ENCODE measurements at regions not wholly inside any gene's neighbourhood (a gene's known extent, or its start where the extent isn't known, plus 50 kb on each side); places are given as distances from the start of the nearest gene placed in this dataset.
A peak's percentile ranks its signal among the peaks of the same experiment; 100 is the strongest.
"Not testable (repeated sequence)": the region's sequence is repeated elsewhere in the genome, so short reads cannot be mapped to it uniquely, and the experiment has no call there.

GRCh38 chr4:45550766-45551366, 573.0 kb downstream of the GABRG1 start:
- peak; percentile 73 for ATAC-seq
- DNase-seq: no peak
- intact Hi-C loops (cut with DNase I, micrococcal nuclease): no loop called here

DNA sequence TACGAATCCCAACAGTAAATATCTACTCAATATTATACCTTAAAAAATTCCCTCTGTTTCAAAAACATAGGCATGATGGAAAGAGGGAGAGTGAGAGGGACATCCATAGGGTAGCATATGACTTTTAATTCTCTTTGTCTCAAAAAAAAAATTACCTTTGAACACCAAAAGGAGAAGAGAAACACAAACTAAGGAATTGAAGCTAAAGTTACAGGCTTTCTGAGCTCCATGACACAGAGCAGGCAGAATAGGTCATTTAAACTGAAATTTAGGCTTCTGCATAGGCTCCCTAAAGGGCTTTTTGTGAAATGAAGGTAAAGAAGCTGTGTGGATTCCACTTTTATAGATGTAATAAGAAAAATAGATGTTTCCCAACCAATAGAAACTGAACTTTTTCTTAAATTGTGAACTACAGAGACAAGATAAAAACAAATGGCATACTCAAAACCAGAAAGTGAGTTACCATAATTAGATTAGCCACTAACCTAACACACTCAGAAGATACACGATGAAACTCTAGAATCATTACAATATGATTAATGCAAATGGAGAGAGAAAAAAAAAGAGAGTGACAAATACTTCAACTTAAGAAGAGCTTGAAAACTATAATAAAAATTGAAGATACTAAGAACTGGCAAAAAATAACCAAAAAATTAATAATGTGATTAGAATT, 584.6 kb downstream of the GABRG1 start:
- intact Hi-C loops (cut with DNase I, micrococcal nuclease): no loop called here
- DNase-seq (no peak), ATAC-seq (no peak)

DNA sequence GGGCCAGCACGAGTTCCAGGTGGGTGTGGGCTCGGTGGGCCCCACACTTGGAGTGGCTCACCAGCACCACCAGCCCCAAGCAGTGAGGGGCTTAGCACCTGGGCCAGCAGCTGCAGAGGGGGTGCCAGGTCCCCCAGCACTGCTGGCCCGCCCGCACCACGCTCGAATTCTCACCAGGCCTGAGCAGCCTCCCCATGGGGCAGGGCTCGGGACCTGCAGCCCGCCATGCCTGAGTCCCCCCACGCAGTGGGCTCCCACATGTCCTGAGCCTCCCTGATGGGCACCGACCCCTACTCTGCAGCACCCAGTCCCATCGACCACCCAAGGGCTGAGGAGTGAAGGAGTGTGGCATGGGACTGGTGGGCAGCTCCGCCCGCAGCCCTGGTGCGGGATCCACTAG, 593.4 kb downstream of the GABRG1 start:
- DNase-seq (no peak), ATAC-seq (no peak)
- intact Hi-C loops (cut with DNase I, micrococcal nuclease): no loop called here

DNA sequence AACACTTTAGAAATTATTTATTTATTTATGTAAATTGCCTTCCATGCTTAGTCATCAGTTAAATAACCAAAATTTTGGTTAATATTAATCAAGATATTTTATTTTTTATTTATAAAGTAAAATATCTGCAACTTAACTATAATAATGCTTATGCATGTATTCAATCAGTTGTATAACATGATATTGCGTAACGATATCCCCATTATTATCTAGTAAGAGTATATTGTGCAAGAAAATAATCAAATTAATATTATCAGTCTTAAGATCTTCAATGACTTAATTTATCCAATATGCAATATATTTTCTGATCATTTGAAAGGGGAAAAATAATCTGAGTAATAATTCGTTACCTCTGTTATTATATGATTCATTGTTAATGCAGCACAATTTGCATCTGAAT, 596.7 kb downstream of the GABRG1 start:
- DNase-seq: no peak
- intact Hi-C loops (cut with DNase I, micrococcal nuclease): no loop called here
- ATAC-seq: no peak

GRCh38 chr4:45518832-45519231, 605.0 kb downstream of the GABRG1 start:
- no peak for DNase-seq
- ATAC-seq: no peak
- intact Hi-C loops (cut with DNase I, micrococcal nuclease): no loop called here

GRCh38 chr4:45502471-45502870, 621.4 kb downstream of the GABRG1 start:
- no peak for DNase-seq
- no peak for ATAC-seq
- intact Hi-C loops (cut with DNase I, micrococcal nuclease): no loop called here

DNA sequence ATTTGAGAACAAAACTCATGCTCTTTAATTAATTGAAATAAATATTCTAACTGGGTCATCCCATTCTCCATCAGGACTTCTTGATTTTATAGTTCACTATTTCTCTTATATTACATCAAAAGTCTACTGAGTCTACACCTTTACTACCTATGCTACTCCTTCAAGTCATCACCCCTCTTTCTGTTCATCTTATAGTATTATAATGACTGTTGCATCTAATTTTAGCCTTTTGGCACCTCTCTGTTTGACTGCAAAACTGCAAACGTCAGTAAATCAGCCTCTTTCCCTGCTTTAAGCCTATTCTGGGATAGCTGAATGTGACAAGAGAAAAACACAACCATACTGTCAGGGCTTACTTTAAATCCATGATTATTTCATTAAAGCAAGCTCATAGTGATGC, 639.1 kb downstream of the GABRG1 start:
- ATAC-seq (no peak), DNase-seq (no peak)
- intact Hi-C loops (cut with DNase I, micrococcal nuclease): no loop called here

DNA sequence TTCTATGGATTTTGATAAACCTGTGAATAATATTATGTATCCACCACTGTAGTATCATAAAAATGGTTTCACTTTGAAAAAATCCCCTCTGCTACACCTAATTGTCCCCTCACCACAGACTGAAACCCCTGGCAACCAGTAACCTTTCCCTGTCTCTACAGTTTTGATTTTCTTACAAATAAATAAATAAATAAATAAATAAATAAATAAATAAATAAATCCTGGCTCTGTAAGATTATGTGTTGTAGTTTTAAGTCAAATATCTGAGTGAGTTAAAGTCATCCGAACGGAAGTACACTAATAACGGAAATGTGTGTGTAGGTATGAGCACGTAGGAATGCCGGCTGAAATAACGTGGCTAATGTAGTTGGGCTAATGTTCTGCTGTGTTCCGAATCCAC, 641.5 kb downstream of the GABRG1 start:
- DNase-seq (no peak), ATAC-seq (no peak)
- intact Hi-C loops (cut with DNase I, micrococcal nuclease): no loop called here

GRCh38 chr4:45477311-45477733, 646.5 kb downstream of the GABRG1 start:
- ATAC-seq (no peak), DNase-seq (no peak)
- intact Hi-C loops (cut with DNase I, micrococcal nuclease): no loop called here

DNA sequence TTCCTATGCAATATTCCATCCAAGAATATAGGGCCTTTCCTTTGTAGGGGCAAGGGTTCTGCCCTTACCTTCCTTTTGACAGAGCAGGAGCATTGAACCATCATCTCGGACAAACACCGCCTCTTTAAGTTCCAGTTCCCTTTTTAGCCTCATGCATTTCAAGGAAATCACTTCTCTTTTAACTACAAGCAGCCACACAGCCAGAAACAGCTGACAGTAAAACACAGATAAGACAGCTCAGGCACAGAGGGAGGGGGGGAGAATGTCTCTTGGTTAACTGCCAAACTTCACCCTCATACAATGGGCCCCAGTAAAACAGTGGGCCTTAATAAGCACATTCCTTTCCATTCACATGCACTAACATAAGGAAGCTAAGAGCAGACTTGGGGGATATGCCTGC, 648.3 kb downstream of the GABRG1 start:
- DNase-seq: no peak
- intact Hi-C loops (cut with DNase I, micrococcal nuclease): no loop called here
- ATAC-seq: no peak

DNA sequence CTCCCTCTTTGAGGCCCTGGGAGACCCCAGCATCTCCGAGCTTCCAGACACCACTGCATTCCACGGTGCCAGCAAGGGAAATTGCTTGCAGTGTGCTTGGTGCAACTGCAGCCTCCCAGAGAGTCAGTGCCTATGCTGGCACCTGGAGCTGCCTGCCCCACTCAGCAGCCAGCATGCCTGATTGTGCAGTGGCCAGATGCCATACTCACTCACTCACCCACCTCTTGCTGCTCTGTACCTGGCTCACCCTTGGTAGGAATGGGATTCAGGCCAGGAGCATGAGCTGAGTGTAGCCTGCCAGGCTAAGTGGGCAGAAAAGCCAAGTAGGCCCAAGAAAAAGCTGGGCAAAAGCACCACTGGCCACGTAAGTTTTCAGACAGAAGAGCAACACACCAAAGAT, 651.4 kb downstream of the GABRG1 start:
- no peak for DNase-seq
- ATAC-seq: no peak
- intact Hi-C loops (cut with DNase I, micrococcal nuclease): no loop called here

GRCh38 chr4:45471335-45471734, 652.5 kb downstream of the GABRG1 start:
- intact Hi-C loops (cut with DNase I, micrococcal nuclease): no loop called here
- DNase-seq (no peak), ATAC-seq (no peak)

DNA sequence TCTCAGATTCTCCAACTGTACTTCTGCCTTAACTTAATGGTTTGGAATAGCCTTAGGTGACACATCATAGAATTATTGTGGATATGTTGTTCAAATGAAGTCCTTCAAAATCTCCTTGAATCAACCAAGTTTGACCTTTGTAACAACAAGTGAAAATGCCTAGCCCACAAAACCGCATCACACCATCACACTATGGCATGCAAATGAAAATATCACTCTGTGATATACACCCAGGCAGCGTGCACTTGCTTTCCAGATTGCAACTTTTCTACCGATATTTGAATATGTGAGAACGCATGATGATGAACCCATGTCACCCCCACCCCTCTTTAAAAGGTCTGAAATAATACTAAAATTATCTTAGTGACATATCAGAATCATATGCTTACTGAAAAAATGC, 656.7 kb downstream of the GABRG1 start:
- intact Hi-C loops (cut with DNase I, micrococcal nuclease): no loop called here
- DNase-seq: no peak
- ATAC-seq: no peak

DNA sequence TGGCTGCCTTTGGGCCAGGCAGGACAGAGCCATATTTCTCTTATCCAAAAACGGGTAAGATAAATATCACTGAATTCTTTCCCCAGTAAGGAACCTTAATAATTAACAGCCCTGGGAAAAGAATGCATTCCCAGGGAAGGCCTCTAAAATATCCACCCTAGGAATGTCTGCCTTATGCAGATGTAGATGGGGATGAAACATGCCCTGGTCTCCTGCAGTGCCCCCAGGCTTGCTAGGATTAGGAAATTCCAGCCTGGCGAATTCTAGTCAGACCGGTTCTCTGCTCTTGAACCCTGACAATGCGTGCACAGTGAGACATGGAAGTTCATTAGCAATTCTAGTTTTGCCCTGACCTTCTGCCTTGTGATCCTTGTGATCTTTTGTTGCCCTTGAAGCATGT, 663.7 kb downstream of the GABRG1 start:
- DNase-seq; ATAC-seq; intact Hi-C loops (cut with DNase I, micrococcal nuclease): not testable (repeated sequence)

DNA sequence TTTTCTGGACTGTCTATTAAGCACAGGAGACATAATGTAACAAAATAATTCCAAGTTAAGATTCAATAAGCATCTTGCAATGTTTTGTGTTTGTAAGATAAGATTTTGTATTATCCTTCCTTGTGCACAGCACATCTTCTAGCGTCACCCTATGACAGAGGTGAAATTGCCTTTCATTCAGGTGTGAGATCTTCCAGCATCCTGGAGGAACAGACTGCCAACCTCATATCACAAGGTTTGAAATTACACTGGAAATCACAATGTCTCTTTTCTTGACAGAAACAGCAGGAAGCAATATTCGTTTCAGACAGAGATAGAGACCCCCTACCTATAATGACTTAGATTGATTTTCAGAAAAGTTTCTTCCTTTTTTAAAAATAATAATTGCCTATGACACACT, 668.6 kb downstream of the GABRG1 start:
- DNase-seq: no peak
- ATAC-seq: no peak
- intact Hi-C loops (cut with DNase I, micrococcal nuclease): no loop called here

DNA sequence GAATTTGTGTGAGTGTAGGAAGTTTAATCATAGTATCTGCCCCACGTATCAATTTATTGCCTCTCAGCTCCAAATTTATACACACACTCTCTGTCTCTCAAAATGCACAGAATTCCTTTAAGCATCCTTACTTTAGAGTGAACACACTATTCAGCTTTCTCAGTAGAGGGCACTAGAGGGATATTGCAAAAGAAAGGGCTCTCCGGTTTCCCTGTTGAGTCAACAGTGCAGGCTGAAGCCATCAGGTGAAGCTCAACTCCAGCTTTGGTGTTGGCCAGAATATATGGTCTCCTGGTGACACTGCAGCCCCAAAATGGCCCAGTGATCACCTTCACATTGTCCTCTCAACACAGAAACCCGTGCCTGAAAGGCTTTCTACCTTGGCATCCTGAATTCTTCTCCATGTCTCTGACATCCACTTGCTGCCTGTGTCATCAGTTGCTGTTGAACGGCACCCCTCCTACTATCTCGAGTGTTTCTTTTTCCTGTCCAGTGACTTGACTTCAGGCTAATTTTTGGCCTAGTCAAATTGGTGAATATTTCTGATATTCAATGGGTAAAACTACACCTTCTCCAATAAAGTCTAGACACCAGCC, 670.5 kb downstream of the GABRG1 start:
- intact Hi-C loops (cut with DNase I, micrococcal nuclease): no loop called here
- DNase-seq (no peak), ATAC-seq (peak; percentile 76)

- ATAC-seq: no peak
- no peak for DNase-seq
- intact Hi-C loops (cut with DNase I, micrococcal nuclease): no loop called here
These were observed 681.4 kb downstream of the GABRG1 start for GRCh38 chr4:45442466-45442865.

GRCh38 chr4:45438047-45438446, 685.8 kb downstream of the GABRG1 start:
- intact Hi-C loops (cut with DNase I, micrococcal nuclease): no loop called here
- ATAC-seq: no peak
- no peak for DNase-seq

- no peak for DNase-seq
- intact Hi-C loops (cut with DNase I, micrococcal nuclease): no loop called here
- ATAC-seq: no peak
These were observed 686.5 kb downstream of the GABRG1 start for GRCh38 chr4:45437381-45437780.

DNA sequence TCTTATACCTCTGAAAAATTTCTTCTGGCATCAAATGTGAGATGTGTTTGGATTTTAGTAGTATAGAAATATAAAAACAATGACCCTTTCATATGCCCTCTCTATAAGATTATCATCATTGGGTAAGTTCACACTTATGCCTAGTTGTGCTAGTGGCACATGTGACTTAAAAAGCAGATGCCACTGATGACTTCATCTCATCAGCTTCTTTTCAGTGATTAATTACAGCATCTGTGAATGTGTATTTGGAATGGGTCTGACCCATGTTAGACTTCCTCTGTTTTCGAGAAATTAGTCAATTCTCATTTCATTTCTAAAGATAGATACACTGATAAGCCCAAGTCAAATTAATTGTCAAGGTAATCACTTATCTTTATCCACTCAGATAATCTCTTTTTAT, 698.7 kb downstream of the GABRG1 start:
- DNase-seq (no peak), ATAC-seq (no peak)
- intact Hi-C loops (cut with DNase I, micrococcal nuclease): no loop called here

- ATAC-seq (no peak), DNase-seq (no peak)
- intact Hi-C loops (cut with DNase I, micrococcal nuclease): no loop called here
These were observed 697.5 kb upstream of the GNPDA2 start for GRCh38 chr4:45423896-45424295.
